ENCODE measurements at regions not wholly inside any gene's neighbourhood (a gene's known extent, or its start where the extent isn't known, plus 50 kb on each side); places are given as distances from the start of the nearest gene placed in this dataset.

DNA sequence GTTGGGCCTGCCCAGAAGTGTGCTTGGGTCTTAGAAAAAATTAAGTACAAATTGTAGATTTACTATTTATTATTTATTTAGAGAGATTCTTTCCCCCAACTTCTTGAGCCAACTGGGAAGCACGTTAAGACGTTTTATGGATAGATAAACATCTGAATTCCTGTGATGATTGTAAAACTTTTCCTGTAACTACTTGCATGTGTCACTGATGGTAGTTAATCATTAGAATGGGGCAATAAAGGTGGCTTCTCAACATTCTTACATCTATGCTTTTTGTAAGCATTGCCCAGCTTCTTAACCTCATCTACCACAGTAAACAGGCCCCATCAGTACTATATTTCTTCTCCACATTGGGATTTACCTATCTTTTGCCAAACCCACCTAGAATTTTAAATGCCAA, 559.8 kb downstream of the LMO4 start:
- no peak for DNase-seq
- Histone ChIP-seq H3K79me2 (ENCODE audit: low read length) (no peaks in the 10 kb centered on the region), H3K9me2 (replicated peaks; ENCODE audit: insufficient read depth, low read length) (no peaks in the 10 kb centered on the region), H3K4me2 (ENCODE audit: low read depth, low read length, poor library complexity, severe bottlenecking) (no peak overlapping the region), H3K9me3 (ENCODE audit: low read length) (no peaks in the 10 kb centered on the region), H3K4me1 (ENCODE audit: low read length) (no peaks in the 10 kb centered on the region), H4K20me1 (ENCODE audit: insufficient read depth, low read depth, low read length) (no peaks in the 10 kb centered on the region), H3K36me3 (ENCODE audit: insufficient read depth, low read length) (no peaks in the 10 kb centered on the region), H3K9ac (ENCODE audit: low read length) (no peak overlapping the region), H3K27me3 (ENCODE audit: low read length) (no peaks in the 10 kb centered on the region), H3K27ac (ENCODE audit: low read length) (no peak overlapping the region), H3K4me3 (ENCODE audit: low read length) (no peak overlapping the region), H2AFZ (ENCODE audit: low read length) (no peak overlapping the region)

DNA sequence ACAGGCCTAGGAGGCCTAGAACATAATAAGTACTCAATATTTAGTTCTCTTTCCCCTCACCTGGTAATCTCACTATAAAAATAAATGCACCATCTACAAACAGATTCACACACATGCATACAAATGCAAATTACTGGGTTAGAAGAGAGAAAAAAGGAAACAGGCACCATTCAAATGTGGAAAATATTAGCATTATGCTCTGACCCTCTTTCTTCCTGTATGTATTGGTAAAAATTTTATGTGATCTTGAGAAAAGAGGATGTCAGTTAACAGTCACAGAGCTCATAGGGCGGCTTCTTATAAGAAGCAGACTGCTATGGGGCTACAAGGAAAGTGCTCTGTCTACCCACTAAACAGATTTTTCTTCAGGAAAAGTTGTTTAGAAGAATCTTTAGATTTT, 565.4 kb downstream of the LMO4 start:
- Histone ChIP-seq H3K4me2 (ENCODE audit: low read depth, low read length, poor library complexity, severe bottlenecking) (no peak overlapping the region), H3K9me2 (replicated peaks; ENCODE audit: insufficient read depth, low read length) (no peaks in the 10 kb centered on the region), H3K27ac (ENCODE audit: low read length) (no peak overlapping the region), H3K79me2 (ENCODE audit: low read length) (no peaks in the 10 kb centered on the region), H3K9me3 (ENCODE audit: low read length) (no peaks in the 10 kb centered on the region), H2AFZ (ENCODE audit: low read length) (no peak overlapping the region), H3K9ac (ENCODE audit: low read length) (no peak overlapping the region), H3K36me3 (ENCODE audit: insufficient read depth, low read length) (no peaks in the 10 kb centered on the region), H3K4me3 (ENCODE audit: low read length) (no peak overlapping the region), H4K20me1 (ENCODE audit: insufficient read depth, low read depth, low read length) (no peaks in the 10 kb centered on the region), H3K4me1 (ENCODE audit: low read length) (no peaks in the 10 kb centered on the region), H3K27me3 (ENCODE audit: low read length) (no peaks in the 10 kb centered on the region)
- DNase-seq = peak; percentile 44

- no peaks in the 10 kb centered on the region for H4K20me1 ChIP-seq (ENCODE audit: insufficient read depth, low read depth, low read length)
- H3K9ac ChIP-seq (ENCODE audit: low read length) = no peak overlapping the region
- H3K27me3 ChIP-seq (ENCODE audit: low read length) = no peaks in the 10 kb centered on the region
- H3K79me2 ChIP-seq (ENCODE audit: low read length) = no peaks in the 10 kb centered on the region
- H3K4me1 ChIP-seq (ENCODE audit: low read length) = no peaks in the 10 kb centered on the region
- no peak overlapping the region for H3K27ac ChIP-seq (ENCODE audit: low read length)
- H3K4me2 ChIP-seq (ENCODE audit: low read depth, low read length, poor library complexity, severe bottlenecking) = no peak overlapping the region
- H2AFZ ChIP-seq (ENCODE audit: low read length) = no peak overlapping the region
- no peaks in the 10 kb centered on the region for H3K36me3 ChIP-seq (ENCODE audit: insufficient read depth, low read length)
- H3K9me2 ChIP-seq (replicated peaks; ENCODE audit: insufficient read depth, low read length) = no peaks in the 10 kb centered on the region
- H3K4me3 ChIP-seq (ENCODE audit: low read length) = no peak overlapping the region
- DNase-seq = no peak
- H3K9me3 ChIP-seq (ENCODE audit: low read length) = no peaks in the 10 kb centered on the region
Observed at GRCh38 chr1:87897481-87897880, 568.8 kb downstream of the LMO4 start.

DNA sequence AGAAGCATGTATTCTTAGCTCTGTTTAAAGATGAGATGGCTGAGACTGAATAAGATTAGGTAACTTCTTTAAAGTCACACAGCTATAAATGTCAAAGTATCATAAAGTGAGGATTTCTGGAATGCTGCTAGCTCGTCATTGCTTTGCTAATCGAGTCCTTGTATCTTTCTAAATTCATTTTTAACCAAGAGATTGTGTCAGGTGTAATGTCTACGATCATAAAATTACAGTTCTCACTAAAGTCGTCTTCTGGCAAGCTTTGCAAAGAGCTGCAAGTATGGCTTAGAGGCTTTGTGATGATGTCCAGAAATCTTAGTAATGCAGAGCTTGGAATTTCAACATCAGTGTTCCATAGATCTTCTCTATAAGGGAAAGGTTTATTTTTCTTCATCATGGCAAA, 569.8 kb downstream of the LMO4 start:
- no peaks in the 10 kb centered on the region for H3K9me3 ChIP-seq (ENCODE audit: low read length)
- no peak overlapping the region for H3K4me2 ChIP-seq (ENCODE audit: low read depth, low read length, poor library complexity, severe bottlenecking)
- H3K27me3 ChIP-seq (ENCODE audit: low read length) = no peaks in the 10 kb centered on the region
- no peak overlapping the region for H2AFZ ChIP-seq (ENCODE audit: low read length)
- no peaks in the 10 kb centered on the region for H3K79me2 ChIP-seq (ENCODE audit: low read length)
- DNase-seq = no peak
- no peak overlapping the region for H3K27ac ChIP-seq (ENCODE audit: low read length)
- H3K4me1 ChIP-seq (ENCODE audit: low read length) = no peaks in the 10 kb centered on the region
- no peaks in the 10 kb centered on the region for H3K36me3 ChIP-seq (ENCODE audit: insufficient read depth, low read length)
- no peaks in the 10 kb centered on the region for H4K20me1 ChIP-seq (ENCODE audit: insufficient read depth, low read depth, low read length)
- H3K9me2 ChIP-seq (replicated peaks; ENCODE audit: insufficient read depth, low read length) = no peaks in the 10 kb centered on the region
- no peak overlapping the region for H3K9ac ChIP-seq (ENCODE audit: low read length)
- no peak overlapping the region for H3K4me3 ChIP-seq (ENCODE audit: low read length)

- Histone ChIP-seq H2AFZ (ENCODE audit: low read length) (no peak overlapping the region), H3K36me3 (ENCODE audit: insufficient read depth, low read length) (no peaks in the 10 kb centered on the region), H3K27me3 (ENCODE audit: low read length) (no peaks in the 10 kb centered on the region), H3K9me2 (replicated peaks; ENCODE audit: insufficient read depth, low read length) (no peaks in the 10 kb centered on the region), H3K4me2 (ENCODE audit: low read depth, low read length, poor library complexity, severe bottlenecking) (no peak overlapping the region), H3K27ac (ENCODE audit: low read length) (no peak overlapping the region), H3K9me3 (ENCODE audit: low read length) (no peaks in the 10 kb centered on the region), H3K79me2 (ENCODE audit: low read length) (no peaks in the 10 kb centered on the region), H3K4me1 (ENCODE audit: low read length) (no peaks in the 10 kb centered on the region), H4K20me1 (ENCODE audit: insufficient read depth, low read depth, low read length) (no peaks in the 10 kb centered on the region), H3K9ac (ENCODE audit: low read length) (no peak overlapping the region), H3K4me3 (ENCODE audit: low read length) (no peak overlapping the region)
- DNase-seq = no peak
Observed at GRCh38 chr1:87899017-87899416, 570.3 kb downstream of the LMO4 start.

DNA sequence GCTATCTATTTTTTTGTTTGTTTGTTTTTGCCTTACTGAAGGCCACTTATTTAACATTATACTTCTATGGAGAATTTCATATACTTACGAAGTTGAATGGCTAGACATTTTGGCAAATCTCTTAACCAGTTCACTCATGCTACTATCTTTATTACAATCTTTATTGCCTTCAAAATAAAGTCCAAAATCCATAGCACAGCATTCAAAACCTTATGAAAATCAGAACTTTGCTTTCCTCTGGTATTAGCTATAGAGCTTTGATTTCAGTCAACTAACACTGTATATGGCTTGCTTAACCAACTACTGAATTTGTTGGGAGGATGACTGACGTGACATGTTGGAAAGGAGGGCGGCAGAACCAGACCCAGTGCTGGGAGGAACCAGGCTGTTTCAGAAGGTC, 571.1 kb downstream of the LMO4 start:
- H3K27ac ChIP-seq (ENCODE audit: low read length) = no peak overlapping the region
- no peak for DNase-seq
- no peak overlapping the region for H2AFZ ChIP-seq (ENCODE audit: low read length)
- no peaks in the 10 kb centered on the region for H3K79me2 ChIP-seq (ENCODE audit: low read length)
- H3K4me1 ChIP-seq (ENCODE audit: low read length) = no peaks in the 10 kb centered on the region
- no peak overlapping the region for H3K4me3 ChIP-seq (ENCODE audit: low read length)
- H4K20me1 ChIP-seq (ENCODE audit: insufficient read depth, low read depth, low read length) = no peaks in the 10 kb centered on the region
- no peak overlapping the region for H3K4me2 ChIP-seq (ENCODE audit: low read depth, low read length, poor library complexity, severe bottlenecking)
- no peaks in the 10 kb centered on the region for H3K36me3 ChIP-seq (ENCODE audit: insufficient read depth, low read length)
- H3K9me2 ChIP-seq (replicated peaks; ENCODE audit: insufficient read depth, low read length) = no peaks in the 10 kb centered on the region
- H3K9ac ChIP-seq (ENCODE audit: low read length) = no peak overlapping the region
- no peaks in the 10 kb centered on the region for H3K9me3 ChIP-seq (ENCODE audit: low read length)
- no peaks in the 10 kb centered on the region for H3K27me3 ChIP-seq (ENCODE audit: low read length)

DNA sequence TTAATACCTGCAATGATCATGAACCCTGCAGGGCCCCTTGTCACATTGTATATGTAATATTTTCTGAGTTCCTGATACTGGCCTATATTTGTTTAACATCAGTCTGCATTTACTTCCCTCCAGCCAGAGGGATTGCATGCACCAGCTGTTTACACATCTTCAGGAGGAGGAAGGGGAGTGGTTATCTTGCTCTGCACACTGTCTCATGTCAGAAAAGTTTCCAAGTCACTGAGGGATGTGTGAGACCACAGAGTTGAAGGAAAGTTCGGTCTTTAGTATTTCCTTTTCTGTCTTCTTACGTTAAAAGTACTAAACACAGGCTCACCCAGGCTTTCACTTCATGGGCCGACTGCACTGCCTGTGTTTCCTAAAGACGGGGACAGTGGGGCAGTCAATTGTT, 574.1 kb downstream of the LMO4 start:
- Histone ChIP-seq H3K4me2 (ENCODE audit: low read depth, low read length, poor library complexity, severe bottlenecking) (no peak overlapping the region), H3K9me2 (replicated peaks; ENCODE audit: insufficient read depth, low read length) (no peaks in the 10 kb centered on the region), H3K27me3 (ENCODE audit: low read length) (no peaks in the 10 kb centered on the region), H4K20me1 (ENCODE audit: insufficient read depth, low read depth, low read length) (no peaks in the 10 kb centered on the region), H3K4me3 (ENCODE audit: low read length) (no peak overlapping the region), H2AFZ (ENCODE audit: low read length) (no peak overlapping the region), H3K79me2 (ENCODE audit: low read length) (no peaks in the 10 kb centered on the region), H3K4me1 (ENCODE audit: low read length) (no peaks in the 10 kb centered on the region), H3K9me3 (ENCODE audit: low read length) (no peaks in the 10 kb centered on the region), H3K27ac (ENCODE audit: low read length) (no peak overlapping the region), H3K9ac (ENCODE audit: low read length) (no peak overlapping the region), H3K36me3 (ENCODE audit: insufficient read depth, low read length) (no peaks in the 10 kb centered on the region)
- no peak for DNase-seq

DNA sequence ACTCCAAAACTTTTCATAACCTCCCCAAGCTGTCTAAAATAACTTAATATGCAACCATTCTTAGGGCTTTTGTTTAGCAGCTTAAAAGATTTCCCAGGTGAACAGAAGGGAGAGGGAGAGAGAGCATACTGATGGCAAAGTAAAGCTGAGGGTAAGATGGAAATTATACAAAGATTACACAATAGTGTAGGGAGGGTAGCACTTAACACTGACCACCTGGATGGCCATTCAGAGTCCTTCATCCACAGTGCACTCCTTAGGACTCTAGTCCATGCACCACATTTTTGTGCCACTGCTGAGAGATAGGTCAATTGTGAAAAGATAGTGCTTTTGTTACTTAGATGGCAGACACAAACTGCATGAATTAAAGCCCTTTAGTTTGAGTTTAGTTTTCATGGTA, 574.6 kb downstream of the LMO4 start:
- Histone ChIP-seq H3K4me1 (ENCODE audit: low read length) (no peaks in the 10 kb centered on the region), H3K27me3 (ENCODE audit: low read length) (no peaks in the 10 kb centered on the region), H3K4me3 (ENCODE audit: low read length) (no peak overlapping the region), H2AFZ (ENCODE audit: low read length) (no peak overlapping the region), H3K27ac (ENCODE audit: low read length) (no peak overlapping the region), H3K4me2 (ENCODE audit: low read depth, low read length, poor library complexity, severe bottlenecking) (no peak overlapping the region), H3K36me3 (ENCODE audit: insufficient read depth, low read length) (no peaks in the 10 kb centered on the region), H4K20me1 (ENCODE audit: insufficient read depth, low read depth, low read length) (no peaks in the 10 kb centered on the region), H3K79me2 (ENCODE audit: low read length) (no peaks in the 10 kb centered on the region), H3K9me3 (ENCODE audit: low read length) (no peaks in the 10 kb centered on the region), H3K9ac (ENCODE audit: low read length) (no peak overlapping the region), H3K9me2 (replicated peaks; ENCODE audit: insufficient read depth, low read length) (no peaks in the 10 kb centered on the region)
- DNase-seq = no peak

- Histone ChIP-seq H3K9me3 (ENCODE audit: low read length) (no peaks in the 10 kb centered on the region), H4K20me1 (ENCODE audit: insufficient read depth, low read depth, low read length) (no peaks in the 10 kb centered on the region), H2AFZ (ENCODE audit: low read length) (no peak overlapping the region), H3K36me3 (ENCODE audit: insufficient read depth, low read length) (no peaks in the 10 kb centered on the region), H3K9me2 (replicated peaks; ENCODE audit: insufficient read depth, low read length) (no peaks in the 10 kb centered on the region), H3K79me2 (ENCODE audit: low read length) (no peaks in the 10 kb centered on the region), H3K4me3 (ENCODE audit: low read length) (no peak overlapping the region), H3K4me1 (ENCODE audit: low read length) (no peaks in the 10 kb centered on the region), H3K4me2 (ENCODE audit: low read depth, low read length, poor library complexity, severe bottlenecking) (no peak overlapping the region), H3K27ac (ENCODE audit: low read length) (no peak overlapping the region), H3K9ac (ENCODE audit: low read length) (no peak overlapping the region), H3K27me3 (ENCODE audit: low read length) (no peaks in the 10 kb centered on the region)
- DNase-seq = no peak
Observed at GRCh38 chr1:87904651-87905050, 576.0 kb downstream of the LMO4 start.
